HCT116 (cell line): ENCODE measurements at regions not wholly inside any gene's neighbourhood (a gene's known extent, or its start where the extent isn't known, plus 50 kb on each side); places are given as distances from the start of the nearest gene placed in this dataset.

Experiments
- ATAC-seq: fragments of 200-7000 bp; cut with Tn5 transposase; 2 replicates; pipeline ENCODE4 v1.9.1; 2020; ENCODE audit warnings: mild to moderate bottlenecking, moderate library complexity
- BruUV-seq: library from RNA; stranded (reverse); fragments of 400-500 nt; replicated peaks from 2 replicates; lab custom pipeline; 2021; lab: Mats Ljungman, UMichigan
- CTCF ChIA-PET: fragments of 300-600 bp; sonication (Branson Sonifier 250); formaldehyde crosslinking; loops from one replicate; lab custom pipeline; 2021; ENCODE audit warnings: antibody characterized with exemption; lab: Charles Lee
- POLR2A ChIA-PET: fragments of 300-600, 350-600 bp; sonication (Branson Sonifier 250); formaldehyde crosslinking; loops from one replicate; lab custom pipeline; 2021; ENCODE audit warnings: antibody characterized with exemption; lab: Charles Lee
- RAD21 ChIA-PET, 2 experiments: fragments of 300-600 bp; sonication (Branson Sonifier 250); formaldehyde crosslinking; loops; one replicate each; lab custom pipeline; 2023; ENCODE audit warnings: low total read pairs in 2 of 2; ENCODE audit not compliant: uncharacterized antibody in 2 of 2, unreplicated experiment in 2 of 2, low non-redundant PET in 1 of 2; lab: Charles Lee
- DNase-seq: peaks from one replicate; pipeline ENCODE4 v3.0.0-alpha.2; 2010; ENCODE audit warnings: low read depth, low spot score
- H2AFZ ChIP-seq: fragments of 200-600 bp; shearing (Covaris generic), sonication (generic); 2 replicates; pipeline ENCODE4 v1.6.1; 2017; ENCODE audit warnings: low read depth, mixed run types, mixed read lengths, antibody characterized with exemption, low read length; ENCODE audit not compliant: poor library complexity, severe bottlenecking
- H3K27ac ChIP-seq: 2 replicates; pipeline ENCODE4 v1.5.1; 2012; ENCODE audit warnings: low read depth, low read length
- H3K27me3 ChIP-seq: fragments of 200-600 bp; sonication (generic); 2 replicates; pipeline ENCODE4 v1.6.1; 2016; ENCODE audit warnings: mixed run types, low read length, mixed read lengths; ENCODE audit not compliant: insufficient read depth
- H3K36me3 ChIP-seq, 2 experiments: fragments of 200-500 bp in 1 of 2; fragments of 200-600 bp in 1 of 2; sonication (Bioruptor generic) in 1 of 2; sonication (generic) in 1 of 2; 2 replicates each; pipeline versions ENCODE4 v1.5.1 to v1.6.1; 2014 to 2016; ENCODE audit warnings: low read length in 2 of 2, inconsistent platforms in 1 of 2, mixed read lengths in 1 of 2, mixed run types in 1 of 2; ENCODE audit not compliant: insufficient read depth in 2 of 2, control insufficient read depth in 1 of 2
- H3K4me1 ChIP-seq, 2 experiments: fragments of 200-600 bp in 1 of 2; sonication (generic) in 1 of 2; 2 replicates each; pipeline versions ENCODE4 v1.5.1 to v1.6.1; 2012 to 2017; ENCODE audit warnings: low read length in 2 of 2, inconsistent platforms in 1 of 2, mild to moderate bottlenecking in 1 of 2, mixed read lengths in 1 of 2, mixed run types in 1 of 2, moderate library complexity in 1 of 2; ENCODE audit not compliant: insufficient read depth in 2 of 2, control insufficient read depth in 1 of 2
- H3K4me2 ChIP-seq: fragments of 200-600 bp; sonication (generic); 2 replicates; pipeline ENCODE4 v1.6.1; 2017; ENCODE audit warnings: mixed run types, low read length, mixed read lengths
- H3K4me3 ChIP-seq, 2 experiments: fragments of 200-600 bp in 1 of 2; sonication (generic) in 1 of 2; replicated peaks in 1 of 2; 2 replicates each; pipeline ENCODE4 v1.5.1; 2011 to 2016; ENCODE audit warnings: low read length in 2 of 2, control low read depth in 1 of 2, low read depth in 1 of 2, mild to moderate bottlenecking in 1 of 2, mixed read lengths in 1 of 2, mixed run types in 1 of 2
- H3K79me2 ChIP-seq: fragments of 200-600 bp; sonication (generic); 2 replicates; pipeline ENCODE4 v1.6.1; 2017; ENCODE audit warnings: mild to moderate bottlenecking, mixed run types, low read length, moderate library complexity, mixed read lengths; ENCODE audit not compliant: insufficient read depth
- H3K9ac ChIP-seq: fragments of 200-600 bp; sonication (generic); 2 replicates; pipeline ENCODE4 v1.6.1; 2016; ENCODE audit warnings: low read length, mixed read lengths
- H3K9me2 ChIP-seq: fragments of 200-600 bp; sonication (generic), shearing (Covaris generic); 2 replicates; pipeline ENCODE4 v1.6.1; 2017; ENCODE audit warnings: mixed run types, mild to moderate bottlenecking, moderate library complexity; ENCODE audit not compliant: insufficient read depth
- H3K9me3 ChIP-seq, 2 experiments: fragments of 200-500 bp in 1 of 2; fragments of 200-600 bp in 1 of 2; sonication (Bioruptor generic) in 1 of 2; sonication (generic) in 1 of 2; 2 replicates each; pipeline ENCODE4 v1.6.1; 2014 to 2017; ENCODE audit warnings: low read length in 2 of 2, mixed read lengths in 2 of 2, inconsistent platforms in 1 of 2, low read depth in 1 of 2, mild to moderate bottlenecking in 1 of 2, mixed run types in 1 of 2, moderate library complexity in 1 of 2; ENCODE audit not compliant: control insufficient read depth in 1 of 2, insufficient read depth in 1 of 2
- H4K20me1 ChIP-seq: fragments of 200-600 bp; sonication (generic), shearing (Covaris generic); 2 replicates; pipeline ENCODE4 v1.6.1; 2017; ENCODE audit warnings: mixed run types, mild to moderate bottlenecking, moderate library complexity; ENCODE audit not compliant: insufficient read depth
- ATF3 ChIP-seq: IDR thresholded peaks from 2 replicates; pipeline ENCODE4 v1.6.1; 2012
- CBX3 ChIP-seq: IDR thresholded peaks from 2 replicates; pipeline ENCODE4 v1.6.1; 2012; ENCODE audit warnings: low read depth
- EGR1 ChIP-seq: IDR thresholded peaks from 2 replicates; pipeline ENCODE4 v1.6.1; 2012; ENCODE audit warnings: low read depth
- ELF1 ChIP-seq: IDR thresholded peaks from 2 replicates; pipeline ENCODE4 v1.6.1; 2012; ENCODE audit warnings: low read depth, borderline replicate concordance
- MAX ChIP-seq: IDR thresholded peaks from 2 replicates; pipeline ENCODE4 v1.6.1; 2012
- POLR2AphosphoS5 ChIP-seq: IDR thresholded peaks from 2 replicates; pipeline ENCODE4 v1.6.1; 2011; ENCODE audit warnings: mild to moderate bottlenecking, low read depth, low read length, moderate library complexity
- RAD21 ChIP-seq: IDR thresholded peaks from 2 replicates; pipeline ENCODE4 v1.6.1; 2012; ENCODE audit warnings: low read depth, mild to moderate bottlenecking
- REST ChIP-seq: IDR thresholded peaks from 2 replicates; pipeline ENCODE4 v1.6.1; 2012; ENCODE audit warnings: low read depth
- SIN3A ChIP-seq: IDR thresholded peaks from 2 replicates; pipeline ENCODE4 v1.6.1; 2012; ENCODE audit warnings: low read depth
- SRF ChIP-seq: IDR thresholded peaks from 2 replicates; pipeline ENCODE4 v1.6.1; 2012; ENCODE audit warnings: low read depth
- TCF7L2 ChIP-seq: IDR thresholded peaks from 2 replicates; pipeline ENCODE4 v1.7.0; 2011; ENCODE audit warnings: borderline replicate concordance, inconsistent platforms; ENCODE audit not compliant: insufficient read depth, insufficient read length; ENCODE audit errors: extremely low read depth
- YY1 ChIP-seq: IDR thresholded peaks from 2 replicates; pipeline ENCODE4 v1.6.1; 2011; ENCODE audit warnings: low read length, low read depth, moderate library complexity, mild to moderate bottlenecking; ENCODE audit not compliant: insufficient replicate concordance; ENCODE audit errors: extremely low read depth
- ZNF274 ChIP-seq: fragments of 200-500 bp; sonication (Bioruptor generic); IDR thresholded peaks from 2 replicates; pipeline ENCODE4 v1.6.1; 2014; ENCODE audit warnings: mild to moderate bottlenecking, low read depth, low read length, inconsistent platforms
- intact Hi-C: fragments of 100-400 bp; cut with micrococcal nuclease; formaldehyde crosslinking; loops from 2 replicates; pipeline ENCODE4 v1.10.0; 2022
- TF ChIP-seq, protein P1 (sequence below), 3 experiments: fragments of 200-600 bp in 1 of 3; sonication (generic) in 1 of 3; IDR thresholded peaks in 2 of 3; conservative IDR thresholded peaks in 1 of 3; 2 replicates each; pipeline ENCODE4 v1.5.1; 2012 to 2017; ENCODE audit warnings: low read depth in 2 of 3, low read length in 2 of 3, antibody characterized with exemption in 1 of 3, borderline replicate concordance in 1 of 3, control low read depth in 1 of 3, mild to moderate bottlenecking in 1 of 3, mixed read lengths in 1 of 3, mixed run types in 1 of 3, moderate library complexity in 1 of 3; ENCODE audit not compliant: insufficient read depth in 1 of 3

- Histone ChIP-seq H3K9ac (no peak overlapping the region), H4K20me1 (no peaks in the 10 kb centered on the region), H2AFZ (no peak overlapping the region), H3K36me3 (no peaks in the 10 kb centered on the region), H3K4me3 (no peak overlapping the region), H3K27me3 (no peaks in the 10 kb centered on the region), H3K4me2 (no peak overlapping the region), H3K79me2 (no peaks in the 10 kb centered on the region), H3K9me2 (no peaks in the 10 kb centered on the region), H3K27ac (no peak overlapping the region), H3K9me3 (peaks cover 5 to 17% of the 10 kb centered on the region in 2 experiments; a peak in 2 of 4 replicates), H3K4me1 (no peaks in the 10 kb centered on the region)
- intact Hi-C loops: no loop called here
- ATAC-seq (no peak), DNase-seq (no peak)
- ChIA-PET POLR2A (no interaction called here), RAD21 (no interaction called here), CTCF (no interaction called here)
- TF ChIP-seq ZNF274 (no peak), POLR2AphosphoS5 (no peak)
- BruUV-seq: no TSS peak
Measured at GRCh38 chr3:89966877-89967665, 859.6 kb downstream of the EPHA3 start.

DNA sequence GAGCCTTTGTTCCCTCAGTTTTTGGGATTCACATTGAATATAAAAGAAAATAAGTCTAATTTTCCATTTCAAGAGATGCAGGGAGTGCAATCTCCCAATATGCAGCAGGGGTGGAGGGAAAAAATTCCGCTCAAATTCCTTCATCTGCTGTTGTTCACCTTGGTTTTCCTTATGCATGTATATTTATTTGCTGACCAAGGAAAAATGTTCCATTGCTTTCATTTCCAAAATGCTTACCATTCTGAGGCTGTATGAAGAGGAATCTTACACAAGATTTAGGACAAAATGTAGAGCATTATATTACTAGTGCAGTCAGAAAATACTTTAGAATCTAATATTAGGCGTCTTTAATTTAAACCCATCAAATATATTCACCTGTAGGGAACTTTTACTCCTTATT, 863.9 kb downstream of the EPHA3 start:
- H2AFZ ChIP-seq: no peak overlapping the region
- H3K9me2 ChIP-seq: no peaks in the 10 kb centered on the region
- no peaks in the 10 kb centered on the region for H3K79me2 ChIP-seq
- no peaks in the 10 kb centered on the region for H3K27me3 ChIP-seq
- POLR2A ChIA-PET: no interaction called here
- no peak overlapping the region for H3K4me2 ChIP-seq
- DNase-seq (no peak), ATAC-seq (no peak)
- H3K9ac ChIP-seq: no peak overlapping the region
- no peaks in the 10 kb centered on the region for H4K20me1 ChIP-seq
- H3K36me3 ChIP-seq: no peaks in the 10 kb centered on the region
- no peaks in the 10 kb centered on the region for H3K4me1 ChIP-seq
- BruUV-seq: no TSS peak
- H3K9me3 ChIP-seq: peaks cover 0 to 4% of the 10 kb centered on the region in 2 experiments; a peak in 2 of 4 replicates
- intact Hi-C loops: no loop called here
- RAD21 ChIA-PET: no interaction called here
- H3K4me3 ChIP-seq: no peak overlapping the region
- CTCF ChIA-PET: no interaction called here
- H3K27ac ChIP-seq: no peak overlapping the region
- TF ChIP-seq CBX3 (no peak), RAD21 (no peak), YY1 (no peak), ATF3 (no peak), MAX (no peak), EGR1 (no peak), SRF (no peak), SIN3A (no peak), REST (no peak), ELF1 (no peak), TCF7L2 (no peak)
- TF ChIP-seq, protein P1, sequence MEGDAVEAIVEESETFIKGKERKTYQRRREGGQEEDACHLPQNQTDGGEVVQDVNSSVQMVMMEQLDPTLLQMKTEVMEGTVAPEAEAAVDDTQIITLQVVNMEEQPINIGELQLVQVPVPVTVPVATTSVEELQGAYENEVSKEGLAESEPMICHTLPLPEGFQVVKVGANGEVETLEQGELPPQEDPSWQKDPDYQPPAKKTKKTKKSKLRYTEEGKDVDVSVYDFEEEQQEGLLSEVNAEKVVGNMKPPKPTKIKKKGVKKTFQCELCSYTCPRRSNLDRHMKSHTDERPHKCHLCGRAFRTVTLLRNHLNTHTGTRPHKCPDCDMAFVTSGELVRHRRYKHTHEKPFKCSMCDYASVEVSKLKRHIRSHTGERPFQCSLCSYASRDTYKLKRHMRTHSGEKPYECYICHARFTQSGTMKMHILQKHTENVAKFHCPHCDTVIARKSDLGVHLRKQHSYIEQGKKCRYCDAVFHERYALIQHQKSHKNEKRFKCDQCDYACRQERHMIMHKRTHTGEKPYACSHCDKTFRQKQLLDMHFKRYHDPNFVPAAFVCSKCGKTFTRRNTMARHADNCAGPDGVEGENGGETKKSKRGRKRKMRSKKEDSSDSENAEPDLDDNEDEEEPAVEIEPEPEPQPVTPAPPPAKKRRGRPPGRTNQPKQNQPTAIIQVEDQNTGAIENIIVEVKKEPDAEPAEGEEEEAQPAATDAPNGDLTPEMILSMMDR (IDR thresholded peaks at IDR 0.05 in 2 of 3, conservative IDR thresholded peaks at IDR 0.05 in 1 of 3; ENCODE audit: borderline replicate concordance in 1 of 3, insufficient read depth in 1 of 3, low read depth in 2 of 3, low read length in 2 of 3): no peak
